ENCODE measurements at regions not wholly inside any gene's neighbourhood (a gene's known extent, or its start where the extent isn't known, plus 50 kb on each side); places are given as distances from the start of the nearest gene placed in this dataset.
"Not testable (repeated sequence)": the region's sequence is repeated elsewhere in the genome, so short reads cannot be mapped to it uniquely, and the experiment has no call there.

DNA sequence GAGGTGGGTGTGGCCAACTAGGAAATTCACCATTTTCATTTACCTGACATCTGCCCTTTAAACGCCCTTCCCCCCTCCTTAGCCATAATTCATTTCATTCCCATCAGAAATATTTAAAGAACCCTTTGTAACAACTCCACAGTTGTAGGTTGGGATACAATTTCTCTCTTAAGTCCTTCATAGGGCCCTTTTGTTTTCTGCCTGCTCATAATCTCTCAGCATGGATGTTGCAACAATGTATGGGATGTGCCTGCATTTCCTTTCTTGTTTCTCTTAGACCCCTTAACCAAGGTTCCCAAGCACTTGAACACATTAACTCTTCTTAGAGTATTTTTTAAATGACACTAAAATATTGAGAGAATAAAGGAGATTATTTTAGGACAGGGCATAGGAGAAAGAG is 51.7 kb upstream of the MYO10 start:
- no peak overlapping the region for H2AFZ ChIP-seq (ENCODE audit: low read length)
- H3K4me1 ChIP-seq (ENCODE audit: low read length) = no peaks in the 10 kb centered on the region; the same call in 1 of the 2 replicates
- no peak overlapping the region for H3K27ac ChIP-seq (ENCODE audit: low read length)
- no peak overlapping the region for H3K4me2 ChIP-seq (ENCODE audit: low read depth, low read length)
- no peak for DNase-seq
- H3K9me3 ChIP-seq (replicated peaks; ENCODE audit: insufficient read depth, low read length) = no peaks in the 10 kb centered on the region
- H4K20me1 ChIP-seq (ENCODE audit: insufficient read depth, low read length) = no peaks in the 10 kb centered on the region
- no peaks in the 10 kb centered on the region for H3K36me3 ChIP-seq (replicated peaks; ENCODE audit: insufficient read depth, low read length)
- H3K27me3 ChIP-seq (replicated peaks; ENCODE audit: insufficient read depth, low read length) = no peaks in the 10 kb centered on the region
- no peak overlapping the region for H3K9ac ChIP-seq (ENCODE audit: low read length)
- no peak for TF ChIP-seq EZH2phosphoT487 (IDR thresholded peaks at IDR 0.05; ENCODE audit: low read length)
- TF ChIP-seq, protein P1, sequence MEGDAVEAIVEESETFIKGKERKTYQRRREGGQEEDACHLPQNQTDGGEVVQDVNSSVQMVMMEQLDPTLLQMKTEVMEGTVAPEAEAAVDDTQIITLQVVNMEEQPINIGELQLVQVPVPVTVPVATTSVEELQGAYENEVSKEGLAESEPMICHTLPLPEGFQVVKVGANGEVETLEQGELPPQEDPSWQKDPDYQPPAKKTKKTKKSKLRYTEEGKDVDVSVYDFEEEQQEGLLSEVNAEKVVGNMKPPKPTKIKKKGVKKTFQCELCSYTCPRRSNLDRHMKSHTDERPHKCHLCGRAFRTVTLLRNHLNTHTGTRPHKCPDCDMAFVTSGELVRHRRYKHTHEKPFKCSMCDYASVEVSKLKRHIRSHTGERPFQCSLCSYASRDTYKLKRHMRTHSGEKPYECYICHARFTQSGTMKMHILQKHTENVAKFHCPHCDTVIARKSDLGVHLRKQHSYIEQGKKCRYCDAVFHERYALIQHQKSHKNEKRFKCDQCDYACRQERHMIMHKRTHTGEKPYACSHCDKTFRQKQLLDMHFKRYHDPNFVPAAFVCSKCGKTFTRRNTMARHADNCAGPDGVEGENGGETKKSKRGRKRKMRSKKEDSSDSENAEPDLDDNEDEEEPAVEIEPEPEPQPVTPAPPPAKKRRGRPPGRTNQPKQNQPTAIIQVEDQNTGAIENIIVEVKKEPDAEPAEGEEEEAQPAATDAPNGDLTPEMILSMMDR (IDR thresholded peaks at IDR 0.05; ENCODE audit: low read length) = no peak
- TF ChIP-seq EZH2 (optimal IDR thresholded peaks at IDR 0.05; ENCODE audit: low read depth, low read length) = no peak
- H3K79me2 ChIP-seq (ENCODE audit: low read length) = no peaks in the 10 kb centered on the region
- no peaks in the 10 kb centered on the region for H3F3A ChIP-seq (ENCODE audit: insufficient read depth, low read length)
- no peaks in the 10 kb centered on the region for H3K9me2 ChIP-seq (replicated peaks; ENCODE audit: insufficient read depth, low read length)
- H3K4me3 ChIP-seq (ENCODE audit: low read length) = no peak overlapping the region

GRCh38 chr5:16990817-16991520 is 54.9 kb upstream of the MYO10 start:
- not testable (repeated sequence) for H4K20me1 ChIP-seq (ENCODE audit: insufficient read depth, low read length); H3K4me1 ChIP-seq (ENCODE audit: low read length); H3K27ac ChIP-seq (ENCODE audit: low read length); H3K4me2 ChIP-seq (ENCODE audit: low read depth, low read length); H3K9me3 ChIP-seq (replicated peaks; ENCODE audit: insufficient read depth, low read length); H3K9me2 ChIP-seq (replicated peaks; ENCODE audit: insufficient read depth, low read length); H3K9ac ChIP-seq (ENCODE audit: low read length); H3K4me3 ChIP-seq (ENCODE audit: low read length); H2AFZ ChIP-seq (ENCODE audit: low read length); H3K36me3 ChIP-seq (replicated peaks; ENCODE audit: insufficient read depth, low read length); H3K27me3 ChIP-seq (replicated peaks; ENCODE audit: insufficient read depth, low read length); H3K79me2 ChIP-seq (ENCODE audit: low read length); DNase-seq; H3F3A ChIP-seq (ENCODE audit: insufficient read depth, low read length)

DNA sequence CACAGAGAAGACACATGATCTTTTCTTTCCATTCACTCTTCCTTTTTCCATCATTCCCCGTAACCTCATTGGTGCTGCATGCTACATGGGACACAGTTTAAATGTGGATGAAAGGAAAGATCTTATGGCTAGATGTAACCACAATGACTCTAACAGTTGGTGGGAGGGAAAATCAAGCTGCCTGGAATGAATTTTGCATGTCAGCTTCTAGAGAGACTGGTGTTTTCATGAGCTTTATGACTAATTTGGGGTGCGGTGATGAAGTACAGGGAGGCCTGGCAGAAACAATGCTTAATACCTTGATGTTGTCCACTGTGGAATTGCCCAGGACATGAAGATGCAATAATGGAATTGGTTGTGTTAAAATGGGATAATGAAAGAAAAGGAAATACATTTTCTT is 55.9 kb upstream of the MYO10 start:
- no peak for DNase-seq
- Histone ChIP-seq H3K9ac (ENCODE audit: low read length) (no peak overlapping the region), H3K79me2 (ENCODE audit: low read length) (no peaks in the 10 kb centered on the region), H3K27me3 (replicated peaks; ENCODE audit: insufficient read depth, low read length) (no peaks in the 10 kb centered on the region), H4K20me1 (ENCODE audit: insufficient read depth, low read length) (no peaks in the 10 kb centered on the region), H3K4me3 (ENCODE audit: low read length) (no peak overlapping the region), H3K36me3 (replicated peaks; ENCODE audit: insufficient read depth, low read length) (no peaks in the 10 kb centered on the region), H3K9me3 (replicated peaks; ENCODE audit: insufficient read depth, low read length) (no peaks in the 10 kb centered on the region), H3K9me2 (replicated peaks; ENCODE audit: insufficient read depth, low read length) (no peaks in the 10 kb centered on the region), H3K27ac (ENCODE audit: low read length) (no peak overlapping the region), H3K4me1 (ENCODE audit: low read length) (no peaks in the 10 kb centered on the region; the same call in 1 of the 2 replicates), H3K4me2 (ENCODE audit: low read depth, low read length) (no peak overlapping the region), H3F3A (ENCODE audit: insufficient read depth, low read length) (no peaks in the 10 kb centered on the region), H2AFZ (ENCODE audit: low read length) (no peak overlapping the region)
- TF ChIP-seq, protein P1 (IDR thresholded peaks at IDR 0.05; ENCODE audit: low read length) = no peak
- TF ChIP-seq EZH2 (optimal IDR thresholded peaks at IDR 0.05; ENCODE audit: low read depth, low read length) = no peak
- no peak for TF ChIP-seq EZH2phosphoT487 (IDR thresholded peaks at IDR 0.05; ENCODE audit: low read length)

- no peaks in the 10 kb centered on the region for H3K9me2 ChIP-seq (replicated peaks; ENCODE audit: insufficient read depth, low read length)
- no peaks in the 10 kb centered on the region for H3K27me3 ChIP-seq (replicated peaks; ENCODE audit: insufficient read depth, low read length)
- no peak for TF ChIP-seq EZH2phosphoT487 (IDR thresholded peaks at IDR 0.05; ENCODE audit: low read length)
- TF ChIP-seq, protein P1 (IDR thresholded peaks at IDR 0.05; ENCODE audit: low read length) = no peak
- peak; percentile 72 for DNase-seq
- no peak overlapping the region for H3K27ac ChIP-seq (ENCODE audit: low read length)
- H3K36me3 ChIP-seq (replicated peaks; ENCODE audit: insufficient read depth, low read length) = no peaks in the 10 kb centered on the region
- H4K20me1 ChIP-seq (ENCODE audit: insufficient read depth, low read length) = no peaks in the 10 kb centered on the region
- H3K9ac ChIP-seq (ENCODE audit: low read length) = no peak overlapping the region
- no peaks in the 10 kb centered on the region; the same call in 1 of the 2 replicates for H3K4me1 ChIP-seq (ENCODE audit: low read length)
- H3K4me3 ChIP-seq (ENCODE audit: low read length) = no peak overlapping the region
- H3K79me2 ChIP-seq (ENCODE audit: low read length) = no peaks in the 10 kb centered on the region
- H3F3A ChIP-seq (ENCODE audit: insufficient read depth, low read length) = no peaks in the 10 kb centered on the region
- no peaks in the 10 kb centered on the region for H3K9me3 ChIP-seq (replicated peaks; ENCODE audit: insufficient read depth, low read length)
- no peak overlapping the region for H3K4me2 ChIP-seq (ENCODE audit: low read depth, low read length)
- no peak overlapping the region for H2AFZ ChIP-seq (ENCODE audit: low read length)
Observed at GRCh38 chr5:16992444-16992843, 56.4 kb upstream of the MYO10 start.
